HFFc6 (cell line): ENCODE measurements at regions not wholly inside any gene's neighbourhood (a gene's known extent, or its start where the extent isn't known, plus 50 kb on each side); places are given as distances from the start of the nearest gene placed in this dataset.

ENCODE experiments used
- DNase-seq: peaks from one replicate; pipeline ENCODE4 v3.0.0-alpha.2; 2018
- H3K27ac Mint-ChIP-seq: 2 replicates; pipeline ENCODE4 v1.8.0; 2020; ENCODE audit warnings: mild to moderate bottlenecking, mixed read lengths
- H3K27me3 Mint-ChIP-seq: 2 replicates; pipeline ENCODE4 v1.8.0; 2021; ENCODE audit warnings: mild to moderate bottlenecking, moderate library complexity, mixed read lengths; ENCODE audit not compliant: insufficient read depth
- H3K36me3 Mint-ChIP-seq: 2 replicates; pipeline ENCODE4 v1.8.0; 2021; ENCODE audit warnings: low read depth, mixed read lengths
- H3K4me1 Mint-ChIP-seq: 2 replicates; pipeline ENCODE4 v1.8.0; 2020; ENCODE audit warnings: low read depth, mixed read lengths
- H3K4me3 Mint-ChIP-seq: 2 replicates; pipeline ENCODE4 v1.8.0; 2020; ENCODE audit warnings: mild to moderate bottlenecking, moderate library complexity, mixed read lengths
- H3K9me3 Mint-ChIP-seq: 2 replicates; pipeline ENCODE4 v1.8.0; 2020; ENCODE audit warnings: mild to moderate bottlenecking, mixed read lengths
- CTCF ChIP-seq: fragments of 200-600 bp; sonication (generic); IDR thresholded peaks from 2 replicates; pipeline ENCODE4 v1.5.0; 2021; ENCODE audit warnings: antibody characterized with exemption, mild to moderate bottlenecking

GRCh38 chr11:92740276-92740675 is 229.2 kb upstream of the MTNR1B start:
- Mint-ChIP-seq H3K27ac (no peak overlapping the region), H3K4me1 (no peaks in the 10 kb centered on the region), H3K36me3 (no peaks in the 10 kb centered on the region), H3K27me3 (no peaks in the 10 kb centered on the region), H3K4me3 (no peak overlapping the region), H3K9me3 (peaks cover 18% of the 10 kb centered on the region)
- no peak for DNase-seq
- no peak for TF ChIP-seq CTCF

- TF ChIP-seq CTCF: no peak
- Mint-ChIP-seq H3K27ac (no peak overlapping the region), H3K36me3 (no peaks in the 10 kb centered on the region), H3K4me1 (no peaks in the 10 kb centered on the region), H3K27me3 (peaks cover 3% of the 10 kb centered on the region; the same call in 1 of the 2 replicates), H3K9me3 (peaks cover 46% of the 10 kb centered on the region), H3K4me3 (no peak overlapping the region)
- DNase-seq: no peak
Measured at GRCh38 chr11:92744929-92745585, 224.4 kb upstream of the MTNR1B start.

- H3K4me3 Mint-ChIP-seq: no peak overlapping the region
- no peak overlapping the region for H3K27ac Mint-ChIP-seq
- no peak for TF ChIP-seq CTCF
- H3K9me3 Mint-ChIP-seq: peaks cover 25% of the 10 kb centered on the region
- peaks cover 3% of the 10 kb centered on the region; the same call in 1 of the 2 replicates for H3K27me3 Mint-ChIP-seq
- DNase-seq: no peak
- H3K36me3 Mint-ChIP-seq: no peaks in the 10 kb centered on the region
- H3K4me1 Mint-ChIP-seq: no peaks in the 10 kb centered on the region
Measured at GRCh38 chr11:92750794-92751193, 218.7 kb upstream of the MTNR1B start.

- Mint-ChIP-seq H3K36me3 (no peaks in the 10 kb centered on the region), H3K4me1 (no peaks in the 10 kb centered on the region), H3K4me3 (no peak overlapping the region), H3K27me3 (peaks cover 3% of the 10 kb centered on the region; the same call in 1 of the 2 replicates), H3K9me3 (peaks cover 17% of the 10 kb centered on the region), H3K27ac (no peak overlapping the region)
- DNase-seq: no peak
- TF ChIP-seq CTCF: no peak
Measured at GRCh38 chr11:92751594-92751993, 217.9 kb upstream of the MTNR1B start.

- H3K4me3 Mint-ChIP-seq: no peak overlapping the region
- no peaks in the 10 kb centered on the region for H3K36me3 Mint-ChIP-seq
- no peak overlapping the region for H3K27ac Mint-ChIP-seq
- peaks cover 16% of the 10 kb centered on the region for H3K9me3 Mint-ChIP-seq
- no peak for DNase-seq
- peaks cover 3% of the 10 kb centered on the region; the same call in 1 of the 2 replicates for H3K27me3 Mint-ChIP-seq
- TF ChIP-seq CTCF: no peak
- no peaks in the 10 kb centered on the region for H3K4me1 Mint-ChIP-seq
Measured at GRCh38 chr11:92752122-92752521, 217.3 kb upstream of the MTNR1B start.
